Lower leg skin (tissue), 4 donors: ENCODE measurements at regions not wholly inside any gene's neighbourhood (a gene's known extent, or its start where the extent isn't known, plus 50 kb on each side); places are given as distances from the start of the nearest gene placed in this dataset.

Experiments
- DNase-seq, 2 donors: peaks; one replicate each; pipeline ENCODE4 v3.0.0-alpha.2; 2019; ENCODE audit warnings: low spot score in 2 of 2
- H3K4me3 ChIP-seq: fragments of 200-600 bp; sonication (generic); 2 replicates; pipeline ENCODE4 v1.5.1; 2017; ENCODE audit warnings: mild to moderate bottlenecking, low read depth; ENCODE audit not compliant: poor library complexity, severe bottlenecking
- POLR2A ChIP-seq, 2 donors: fragments of 450-650 bp; IDR thresholded peaks; one replicate each; pipeline ENCODE4 v1.6.1; 2016 to 2017; ENCODE audit warnings: antibody characterized with exemption in 2 of 2, mild to moderate bottlenecking in 1 of 2, moderate library complexity in 1 of 2
- WGBS, 2 donors: methylation state at CpG; one replicate each; pipeline ENCODE4 v1.1.5; 2018; 5-methylcytosine and 5-hydroxymethylcytosine counted together
- intact Hi-C: fragments of 100-400 bp; cut with DNase I; formaldehyde crosslinking; loops from one replicate; pipeline ENCODE4 v1.15.0; 2023; ENCODE audit warnings: low total_unique reads
- TF ChIP-seq, protein P1 (sequence below), 3 donors: fragments of 450-650 bp; IDR thresholded peaks; one replicate each; pipeline ENCODE4 v1.5.1; 2016; ENCODE audit warnings: antibody characterized with exemption in 3 of 3, mild to moderate bottlenecking in 3 of 3, moderate library complexity in 2 of 3

DNA sequence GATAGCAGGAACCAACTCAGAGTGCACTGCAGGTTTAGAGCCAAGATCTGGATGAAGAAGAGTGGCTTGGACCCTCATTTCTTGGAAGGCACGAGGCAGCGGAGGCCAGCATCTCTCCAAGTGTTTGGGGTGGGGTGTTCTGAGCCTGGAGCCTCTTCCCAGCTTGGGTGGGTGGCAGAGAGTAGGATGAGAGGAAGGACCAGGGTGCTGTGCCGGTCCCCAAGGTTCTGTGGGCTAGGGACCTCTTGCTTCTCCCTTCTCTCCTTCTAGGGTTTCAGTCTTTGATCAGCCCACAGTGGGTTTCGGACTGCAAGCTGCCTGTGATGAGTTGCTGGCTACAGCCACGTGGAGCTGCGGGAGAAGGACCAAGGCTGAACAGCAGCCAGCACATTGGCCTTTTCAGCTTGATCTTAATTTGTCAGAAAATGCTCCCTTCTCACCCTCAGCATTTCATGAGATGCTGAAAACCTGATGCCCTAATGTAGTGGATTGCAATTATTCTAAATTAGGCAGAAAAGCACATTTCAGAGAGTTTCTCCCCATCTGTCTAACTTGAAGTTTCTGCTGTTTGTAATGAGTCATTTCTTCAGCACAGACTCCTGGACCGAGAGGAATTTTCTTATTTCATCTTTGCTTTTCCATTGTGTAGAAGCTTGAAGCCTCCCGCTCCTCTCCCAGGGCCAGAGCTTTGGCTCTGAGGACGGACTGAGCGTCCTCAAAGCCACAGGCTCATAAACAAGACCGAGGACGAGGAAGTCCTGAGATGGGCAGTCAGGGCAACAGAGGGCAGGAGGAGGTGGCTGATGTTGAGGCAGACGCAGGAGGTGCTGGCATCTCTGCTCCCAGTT, 99.1 kb upstream of the HDAC4 start:
- no peak for TF ChIP-seq POLR2A (IDR thresholded peaks at IDR 0.05)
- TF ChIP-seq, protein P1, sequence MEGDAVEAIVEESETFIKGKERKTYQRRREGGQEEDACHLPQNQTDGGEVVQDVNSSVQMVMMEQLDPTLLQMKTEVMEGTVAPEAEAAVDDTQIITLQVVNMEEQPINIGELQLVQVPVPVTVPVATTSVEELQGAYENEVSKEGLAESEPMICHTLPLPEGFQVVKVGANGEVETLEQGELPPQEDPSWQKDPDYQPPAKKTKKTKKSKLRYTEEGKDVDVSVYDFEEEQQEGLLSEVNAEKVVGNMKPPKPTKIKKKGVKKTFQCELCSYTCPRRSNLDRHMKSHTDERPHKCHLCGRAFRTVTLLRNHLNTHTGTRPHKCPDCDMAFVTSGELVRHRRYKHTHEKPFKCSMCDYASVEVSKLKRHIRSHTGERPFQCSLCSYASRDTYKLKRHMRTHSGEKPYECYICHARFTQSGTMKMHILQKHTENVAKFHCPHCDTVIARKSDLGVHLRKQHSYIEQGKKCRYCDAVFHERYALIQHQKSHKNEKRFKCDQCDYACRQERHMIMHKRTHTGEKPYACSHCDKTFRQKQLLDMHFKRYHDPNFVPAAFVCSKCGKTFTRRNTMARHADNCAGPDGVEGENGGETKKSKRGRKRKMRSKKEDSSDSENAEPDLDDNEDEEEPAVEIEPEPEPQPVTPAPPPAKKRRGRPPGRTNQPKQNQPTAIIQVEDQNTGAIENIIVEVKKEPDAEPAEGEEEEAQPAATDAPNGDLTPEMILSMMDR (IDR thresholded peaks at IDR 0.05) = no peak
- no peak for DNase-seq
- 48 to 63% methylated on average over 13 of the region's 13 CpGs for WGBS, 2 donors
- H3K4me3 ChIP-seq = no peak overlapping the region
- intact Hi-C loops = no loop called here

DNA sequence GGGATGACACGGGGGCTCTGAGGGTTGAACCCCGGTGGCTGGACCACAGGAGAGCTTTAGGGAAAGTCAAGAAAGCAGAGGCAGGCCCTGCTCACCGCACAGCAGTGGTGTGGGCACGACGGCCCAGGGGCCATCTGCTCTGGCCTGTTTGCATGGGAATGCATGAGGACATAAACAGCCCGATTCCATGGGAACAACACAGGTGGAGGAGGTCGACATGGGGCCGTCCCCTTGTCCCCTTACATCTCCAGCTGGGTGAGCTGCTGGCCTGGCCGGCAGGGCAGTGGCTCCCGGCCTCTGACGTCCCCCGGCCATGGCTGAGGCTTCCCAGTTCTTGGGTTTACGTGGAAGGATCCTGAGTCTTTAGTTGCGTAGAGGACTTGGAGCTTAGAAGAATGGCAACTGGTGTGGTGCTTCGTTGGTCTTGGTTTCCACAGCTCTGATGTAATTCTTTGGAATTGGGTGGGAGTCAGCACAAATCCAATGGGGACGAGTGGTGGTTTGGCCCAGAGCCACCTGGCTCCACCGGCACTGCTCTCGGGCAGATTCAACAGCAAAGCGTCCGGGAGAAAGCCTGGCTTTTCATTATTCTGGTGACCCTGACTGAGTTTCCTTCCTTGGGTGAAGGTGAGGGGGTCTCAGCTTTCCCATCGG, 98.3 kb upstream of the HDAC4 start:
- intact Hi-C loops = no loop called here
- WGBS, 2 donors = 61 to 64% methylated on average over 20 to 21 of the region's 21 CpGs
- DNase-seq = peak; percentile 44 to 92
- TF ChIP-seq, protein P1 (IDR thresholded peaks at IDR 0.05) = no peak
- TF ChIP-seq POLR2A (IDR thresholded peaks at IDR 0.05) = no peak
- H3K4me3 ChIP-seq = no peak overlapping the region

DNA sequence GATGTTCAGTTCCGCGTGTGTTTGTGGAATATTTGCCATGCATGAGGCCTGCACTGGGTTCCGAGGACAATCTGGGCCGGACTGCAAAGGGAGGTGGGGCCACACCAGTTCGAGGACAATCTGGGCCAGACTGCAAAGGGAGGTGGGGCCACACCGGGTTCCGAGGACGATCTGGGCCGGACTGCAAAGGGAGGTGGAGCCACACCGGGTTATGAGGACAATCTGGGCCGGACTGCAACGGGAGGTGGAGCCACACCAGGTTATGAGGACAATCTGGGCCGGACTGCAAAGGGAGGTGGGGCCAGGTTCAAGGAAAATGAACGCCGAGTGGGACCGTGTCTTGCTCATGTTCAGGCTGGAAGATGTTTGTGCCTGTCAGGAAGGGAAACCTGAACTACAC, 97.8 kb upstream of the HDAC4 start:
- intact Hi-C loops = no loop called here
- DNase-seq = no peak
- TF ChIP-seq, protein P1 (IDR thresholded peaks at IDR 0.05) = no peak
- TF ChIP-seq POLR2A (IDR thresholded peaks at IDR 0.05) = no peak
- no peak overlapping the region for H3K4me3 ChIP-seq
- 55 to 57% methylated on average over 16 of the region's 16 CpGs for WGBS, 2 donors

DNA sequence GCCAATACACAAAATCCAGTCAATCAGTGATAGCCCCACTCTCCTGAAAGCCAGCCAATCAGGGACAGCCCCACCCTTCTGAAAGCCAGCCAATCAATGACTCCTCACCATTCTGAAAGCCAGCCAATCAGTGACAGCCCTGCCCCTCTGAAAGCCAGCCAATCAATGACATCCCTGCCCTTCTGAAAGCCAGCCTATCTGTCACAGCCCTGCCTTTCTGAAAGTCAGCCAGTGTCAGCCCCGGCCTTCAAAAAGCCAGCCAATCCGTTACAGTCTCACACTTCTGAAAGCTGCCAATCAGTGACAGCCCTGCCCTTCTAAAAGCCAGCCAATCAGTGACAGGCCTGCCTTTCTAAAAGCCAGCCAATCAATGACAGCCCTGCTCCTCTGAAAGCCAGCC, 95.9 kb upstream of the HDAC4 start:
- TF ChIP-seq, protein P1 (IDR thresholded peaks at IDR 0.05) = no peak
- no peak for TF ChIP-seq POLR2A (IDR thresholded peaks at IDR 0.05)
- intact Hi-C loops = no loop called here
- DNase-seq = no peak
- WGBS, 2 donors = 59 to 90% methylated on average over 2 of the region's 2 CpGs
- no peak overlapping the region for H3K4me3 ChIP-seq

DNA sequence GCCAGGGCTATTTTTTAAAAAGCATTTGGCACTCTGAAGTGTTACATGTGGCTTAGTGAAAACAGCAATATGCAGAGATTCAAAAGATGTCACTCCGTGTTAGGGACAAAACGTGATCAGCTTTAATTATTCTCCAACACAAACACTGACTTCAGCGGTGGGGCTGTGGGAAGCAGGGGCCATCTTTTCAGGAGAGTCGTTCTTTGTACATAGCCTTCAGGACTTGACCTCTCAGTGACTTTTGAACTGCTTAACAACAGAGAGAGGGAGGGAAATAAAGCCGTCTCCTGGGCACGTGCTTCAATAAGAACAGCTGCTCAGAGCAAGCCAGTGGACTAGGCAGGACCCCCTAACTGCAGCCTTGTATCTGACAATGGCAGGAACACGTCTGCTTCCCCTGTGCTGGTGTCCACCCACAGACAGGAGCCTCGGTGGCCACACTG, 95.0 kb upstream of the HDAC4 start:
- no peak for DNase-seq

More for the DNA sequence above, 95.0 kb upstream of the HDAC4 start:
- H3K4me3 ChIP-seq = no peak overlapping the region
- intact Hi-C loops = no loop called here
- WGBS, 2 donors = 69 to 72% methylated on average over 8 of the region's 8 CpGs
- TF ChIP-seq, protein P1 (IDR thresholded peaks at IDR 0.05) = no peak
- no peak for TF ChIP-seq POLR2A (IDR thresholded peaks at IDR 0.05)
